Activated CD8-positive, alpha-beta memory T cell treated with anti-CD3 and anti-CD28 coated beads for 48 hours (primary cell): ENCODE measurements at regions not wholly inside any gene's neighbourhood (a gene's known extent, or its start where the extent isn't known, plus 50 kb on each side); places are given as distances from the start of the nearest gene placed in this dataset.
"Not testable (repeated sequence)": the region's sequence is repeated elsewhere in the genome, so short reads cannot be mapped to it uniquely, and the experiment has no call there.

Experiments used
- DNase-seq, 3 experiments: peaks; one replicate each; pipeline ENCODE4 v3.0.0-alpha.2; 2020; ENCODE audit warnings: low read depth in 2 of 3, low spot score in 2 of 3

DNA sequence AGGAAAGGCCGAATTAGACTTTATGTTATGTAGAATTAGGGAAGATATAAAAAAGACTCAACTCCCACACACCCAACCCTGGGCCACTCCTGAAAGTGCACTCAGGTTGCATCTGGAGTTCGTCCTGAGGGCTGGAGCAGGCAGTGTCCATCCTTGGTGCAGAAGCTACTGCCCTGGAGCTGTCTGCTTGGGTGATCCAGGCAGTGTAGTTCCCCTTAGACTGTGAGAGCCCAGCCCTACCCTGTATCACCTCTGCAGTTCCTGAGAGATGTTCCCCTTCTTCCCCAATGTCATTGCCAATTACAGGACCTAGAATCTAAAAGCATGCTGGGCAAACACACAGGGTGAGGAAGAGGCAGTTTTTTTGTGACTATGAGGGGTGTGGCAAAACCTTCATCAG is 368.3 kb upstream of the ST8SIA4 start:
- DNase-seq: no peak

DNA sequence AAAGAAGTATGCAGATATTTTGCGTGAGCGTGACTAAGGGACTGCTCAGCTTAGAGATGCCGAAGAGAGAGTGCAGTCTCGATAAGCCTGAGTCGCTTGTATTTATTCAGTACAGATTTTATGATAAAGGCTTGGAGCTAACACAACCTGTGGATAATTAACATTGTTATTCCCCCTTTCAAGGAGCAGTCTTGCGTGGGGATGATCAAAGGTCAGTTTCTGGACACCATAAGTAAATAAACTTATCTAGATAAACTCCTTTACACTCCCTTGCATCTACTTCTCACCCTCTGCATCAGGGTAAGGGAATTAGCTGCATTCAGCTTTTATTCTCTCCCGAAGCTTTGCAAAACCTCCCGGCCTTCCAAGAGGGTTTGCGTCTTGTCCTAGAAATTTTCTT is 357.8 kb upstream of the ST8SIA4 start:
- no peak for DNase-seq

DNA sequence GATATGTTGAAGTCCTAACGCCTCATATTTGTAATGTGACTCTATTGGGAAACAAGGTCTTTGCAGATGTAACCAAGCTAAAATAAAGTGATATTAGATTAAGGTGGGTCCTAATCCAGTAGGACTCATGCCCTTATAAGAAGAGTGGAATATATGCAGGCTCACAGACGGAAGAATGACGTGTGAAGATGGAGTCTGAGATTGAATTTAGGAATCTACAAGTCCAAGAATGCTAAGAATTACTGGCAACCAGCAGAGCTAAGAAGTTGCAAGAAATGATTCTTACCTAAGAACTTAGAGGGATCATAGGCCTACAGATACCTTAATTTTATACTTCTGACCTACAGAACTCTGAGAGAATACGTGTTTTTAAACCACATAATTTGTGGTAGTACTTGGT is 350.0 kb upstream of the ST8SIA4 start:
- DNase-seq: no peak

DNA sequence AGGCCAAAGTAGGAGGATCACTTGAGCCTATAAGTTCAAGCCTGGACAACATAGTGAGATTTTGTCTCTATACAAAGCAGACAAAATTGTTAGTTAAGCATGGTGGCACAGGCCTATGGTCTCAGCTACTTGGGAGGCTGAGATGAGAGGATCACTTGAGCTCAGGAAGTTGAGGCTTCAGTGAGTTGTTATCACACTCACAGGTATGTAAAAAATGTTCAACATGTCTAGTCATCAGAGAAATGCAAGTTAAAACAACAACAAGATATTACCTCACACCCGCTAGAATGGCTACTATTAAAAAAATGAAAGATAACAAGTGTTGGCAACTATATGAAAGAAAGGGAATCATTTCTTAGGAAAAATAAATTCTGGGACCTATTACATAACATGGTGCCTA is 341.5 kb upstream of the ST8SIA4 start:
- DNase-seq: no peak

DNA sequence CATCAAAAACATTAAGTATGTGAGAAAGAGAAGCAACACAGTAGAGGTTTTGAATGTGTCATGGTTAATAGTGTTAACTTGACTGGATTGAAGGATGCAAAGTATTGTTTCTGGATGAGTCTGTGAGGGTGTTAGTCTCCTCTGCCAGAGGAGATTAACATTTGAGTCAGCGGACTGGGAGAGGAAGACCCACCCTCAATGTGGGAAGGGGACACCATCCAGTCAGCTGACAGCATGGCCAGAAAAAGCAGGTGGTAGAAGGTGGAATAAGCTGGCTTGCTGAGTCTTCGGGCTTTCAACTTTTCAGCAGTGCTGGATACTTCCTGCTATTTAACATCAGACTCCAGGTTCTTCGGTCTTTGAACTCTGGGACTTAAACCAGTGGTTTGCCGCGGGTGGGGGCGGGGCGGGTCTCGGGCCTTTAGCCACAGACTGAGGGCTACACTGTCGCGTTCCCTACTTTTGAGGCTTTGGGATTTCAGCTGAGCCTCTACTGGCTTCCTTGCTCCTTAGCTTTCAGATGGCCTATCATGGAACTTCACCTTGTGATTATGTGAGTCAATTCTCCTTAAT is 309.9 kb upstream of the ST8SIA4 start:
- no peak for DNase-seq

DNA sequence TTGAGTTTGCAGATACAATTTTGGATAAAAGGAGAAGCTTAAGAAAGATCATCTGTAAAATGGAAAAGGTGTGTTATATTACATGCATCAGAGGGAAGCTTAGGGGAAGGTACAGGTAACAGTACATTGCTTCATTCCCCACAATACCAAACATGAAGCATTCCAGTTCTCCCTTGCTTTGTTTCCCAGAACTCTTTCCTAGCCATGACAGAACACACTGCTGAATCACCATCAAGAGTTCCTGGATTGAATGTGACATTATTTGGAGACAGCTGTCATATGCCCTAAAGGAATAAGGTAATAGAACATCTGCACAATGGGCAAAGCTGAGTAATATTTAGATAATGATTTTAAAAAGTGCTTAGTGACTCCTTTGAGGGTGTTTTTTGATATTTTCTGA is 303.5 kb upstream of the ST8SIA4 start:
- no peak for DNase-seq

DNA sequence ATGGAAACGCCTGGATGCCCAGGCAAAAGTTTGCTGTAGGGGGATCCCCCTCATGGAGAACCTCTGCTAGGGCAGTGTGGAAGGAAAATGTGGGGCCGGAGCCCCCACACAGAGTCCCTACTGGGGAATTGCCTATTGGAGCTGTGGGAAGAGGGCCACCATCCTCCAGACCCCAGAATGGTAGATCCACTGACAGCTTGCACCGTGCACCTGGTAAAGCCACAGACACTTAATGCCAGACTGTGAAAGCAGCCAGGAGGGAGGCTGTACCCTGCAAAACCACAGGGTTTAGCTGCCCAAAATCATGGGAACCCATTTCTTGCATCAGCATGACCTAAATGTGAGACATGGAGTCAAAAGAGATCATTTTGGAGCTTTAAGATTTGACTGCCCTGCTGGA is 302.0 kb upstream of the ST8SIA4 start:
- DNase-seq: not testable (repeated sequence)

DNA sequence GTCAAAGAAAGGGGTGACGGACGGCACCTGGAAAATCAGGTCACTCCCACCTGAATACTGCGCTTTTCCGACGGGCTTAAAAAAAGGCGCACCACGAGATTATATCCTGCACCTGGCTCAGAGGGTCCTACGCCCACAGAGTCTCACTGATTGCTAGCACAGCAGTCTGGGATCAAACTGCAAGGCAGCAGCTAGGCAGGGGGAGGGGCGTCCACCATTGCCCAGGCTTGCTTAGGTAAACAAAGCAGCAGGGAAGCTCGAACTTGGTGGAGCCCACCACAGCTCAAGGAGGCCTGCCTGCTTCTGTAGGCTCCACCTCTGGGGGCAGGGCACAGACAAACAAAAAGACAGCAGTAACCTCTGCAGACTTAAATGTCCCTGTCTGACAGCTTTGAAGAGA is 277.3 kb upstream of the ST8SIA4 start:
- not testable (repeated sequence) for DNase-seq

DNA sequence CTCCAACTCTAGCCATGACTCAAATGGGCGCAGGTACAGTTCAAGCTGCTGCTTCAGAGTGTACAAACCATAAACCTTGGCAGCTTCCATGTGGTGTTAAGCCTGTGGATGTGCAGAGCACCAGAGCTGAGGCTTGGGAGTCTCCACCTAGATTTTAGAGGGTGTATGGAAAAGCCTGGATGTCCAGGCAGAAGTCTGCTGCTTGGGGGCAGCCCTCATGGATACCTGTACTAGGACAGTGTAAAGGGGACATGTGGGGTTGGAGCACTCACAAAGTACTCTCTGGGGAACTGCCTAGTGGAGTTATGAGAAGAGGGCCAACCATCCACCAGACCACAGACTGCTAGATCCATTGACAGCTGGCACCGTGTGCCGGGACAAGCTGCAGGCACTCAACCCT is 273.5 kb upstream of the ST8SIA4 start:
- DNase-seq: no peak

DNA sequence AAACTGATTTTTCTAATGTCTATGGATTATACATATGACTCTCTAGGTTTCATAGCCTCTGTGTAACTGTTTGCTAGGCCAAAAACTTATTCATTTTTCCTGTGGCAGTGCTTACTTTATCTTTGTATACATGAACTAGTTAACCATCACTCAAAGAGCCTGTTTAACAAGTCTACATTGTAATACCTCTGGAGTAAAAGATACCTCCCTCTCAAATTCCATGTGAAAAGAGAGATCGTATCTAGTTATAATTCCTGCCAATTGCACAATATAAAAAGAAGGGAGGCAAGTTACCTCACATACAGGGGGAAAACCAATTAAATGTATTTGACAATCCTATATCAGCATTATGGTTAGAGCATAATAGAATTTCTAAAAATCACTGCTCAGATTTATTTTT is 271.9 kb upstream of the ST8SIA4 start:
- no peak for DNase-seq

DNA sequence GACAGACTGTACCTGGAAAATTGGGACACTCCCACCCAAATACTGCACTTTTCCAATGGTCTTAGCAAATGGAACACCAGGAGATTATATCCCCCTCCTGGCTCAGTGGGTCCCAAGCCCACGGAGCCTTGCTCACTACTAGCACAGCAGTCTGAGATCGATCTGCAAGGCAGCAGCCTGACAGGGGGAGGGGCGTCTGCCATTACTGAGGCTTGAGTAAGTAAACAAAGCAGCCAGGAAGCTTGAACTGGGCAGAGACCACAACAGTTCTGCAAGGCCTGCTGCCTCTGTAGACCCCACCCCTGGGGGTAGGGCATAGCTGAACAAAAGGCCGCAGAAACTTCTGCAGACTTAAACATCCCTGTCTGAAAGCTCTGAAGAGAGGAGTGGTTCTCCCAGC is 260.0 kb upstream of the ST8SIA4 start:
- DNase-seq: no peak

DNA sequence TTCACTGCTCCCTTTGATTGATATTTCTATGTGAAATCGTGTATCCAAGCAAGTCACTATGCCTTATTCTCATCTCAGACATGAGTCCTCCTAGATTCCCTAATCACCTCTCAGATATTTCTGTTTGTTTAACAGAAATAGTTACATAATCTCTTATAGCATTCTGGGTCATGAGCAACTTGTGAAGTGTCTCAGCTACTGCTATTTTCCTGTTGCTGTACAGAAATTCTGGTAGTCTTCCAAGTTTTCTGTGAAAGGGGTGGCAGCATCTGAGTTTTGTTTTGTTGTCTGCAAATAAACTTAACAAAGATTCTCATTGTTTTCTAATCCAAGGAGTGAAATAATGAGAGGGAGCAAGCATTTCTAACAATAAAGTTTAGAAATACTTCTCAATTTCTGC is 256.9 kb upstream of the ST8SIA4 start:
- no peak for DNase-seq

DNA sequence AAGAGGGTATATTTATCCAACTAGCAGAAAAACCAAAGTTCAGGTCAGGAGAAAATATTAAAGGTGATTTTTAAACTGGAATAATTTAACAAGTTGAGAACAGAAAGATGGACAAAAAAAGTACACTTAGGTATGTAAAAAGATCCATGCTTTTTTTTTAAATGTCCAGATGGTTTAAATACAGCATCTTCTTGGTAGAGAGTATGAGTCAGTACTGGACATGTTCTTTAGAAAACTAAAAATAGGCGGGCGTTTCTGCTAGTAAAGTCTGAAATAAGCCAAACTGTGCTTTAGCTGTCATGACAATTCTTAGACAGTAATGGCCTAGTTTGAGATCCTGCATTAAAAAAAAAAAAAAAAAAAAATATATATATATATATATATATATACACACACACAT is 255.9 kb upstream of the ST8SIA4 start:
- DNase-seq: no peak

DNA sequence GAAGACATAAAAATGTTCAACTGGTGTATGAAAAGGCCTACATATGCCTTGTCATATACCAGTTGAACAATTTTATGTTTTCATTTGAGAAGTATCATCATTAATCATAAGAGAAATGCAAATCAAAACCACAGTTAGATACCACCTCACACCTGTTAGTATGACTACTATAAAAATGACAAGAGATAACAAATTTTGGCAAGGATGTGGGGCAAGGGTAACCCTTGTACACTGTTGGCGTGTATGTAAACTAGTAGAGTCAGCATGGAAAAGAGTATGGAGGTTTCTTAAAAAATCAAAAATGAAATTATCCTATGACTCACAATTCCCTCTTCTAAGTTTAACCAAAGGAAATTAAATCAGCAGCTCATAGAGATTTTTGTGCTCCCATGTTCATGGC is 250.4 kb upstream of the ST8SIA4 start:
- no peak for DNase-seq

DNA sequence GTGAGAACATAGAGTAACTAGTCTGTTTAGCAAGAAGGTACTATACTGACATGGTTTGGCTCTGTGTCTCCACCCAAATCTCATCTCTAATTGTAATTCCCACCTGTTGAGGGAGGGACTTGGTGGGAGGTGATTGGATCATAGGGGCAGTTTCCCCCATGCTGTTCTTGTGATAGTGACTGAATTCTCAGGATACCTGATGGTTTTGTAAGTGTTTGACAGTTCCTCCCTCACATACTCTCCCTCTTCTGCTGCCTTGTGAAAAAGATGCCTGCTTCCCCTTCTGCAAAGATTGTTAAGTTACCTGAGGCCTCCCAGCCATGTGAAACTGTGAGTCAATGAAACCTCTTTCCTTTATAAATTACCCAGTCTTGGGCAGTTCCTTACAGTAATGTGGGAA is 240.4 kb upstream of the ST8SIA4 start:
- no peak for DNase-seq

DNA sequence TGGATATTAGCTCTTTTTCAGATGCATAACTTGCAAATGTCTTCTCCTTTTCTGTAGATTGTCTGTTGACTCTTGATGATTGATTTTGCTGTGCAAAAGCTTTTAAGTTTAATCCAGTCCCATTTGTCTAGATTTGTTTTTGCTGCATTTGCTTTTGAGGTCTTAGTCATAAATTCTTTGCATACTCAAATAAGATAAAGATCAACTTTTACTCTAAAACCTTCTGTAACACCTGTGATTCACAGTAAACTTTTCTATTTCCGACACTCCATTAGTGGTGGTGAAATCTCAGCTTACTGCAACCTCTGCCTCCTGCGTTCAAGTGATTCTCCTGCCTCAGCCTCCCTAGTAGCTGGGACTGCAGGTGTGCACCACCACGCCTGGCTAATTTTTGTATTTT is 239.0 kb upstream of the ST8SIA4 start:
- DNase-seq: no peak

DNA sequence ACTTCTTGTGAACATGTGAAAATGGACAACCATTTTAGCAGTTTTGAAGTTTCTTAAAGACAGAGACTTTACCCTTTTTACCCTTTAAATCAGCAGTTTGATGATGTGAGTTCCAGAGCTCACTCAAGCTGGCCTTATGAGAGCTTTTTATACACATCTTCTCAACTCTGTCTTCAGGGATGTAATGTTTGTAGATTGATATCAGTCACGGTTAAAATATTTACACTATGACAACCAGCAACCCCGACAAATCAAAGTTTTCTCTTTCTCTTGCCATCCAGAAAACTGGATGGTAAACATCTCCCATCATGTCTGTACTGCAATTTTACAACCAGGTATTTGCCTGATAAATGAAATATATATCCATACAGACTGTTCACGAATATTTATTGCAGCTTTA is 233.4 kb upstream of the ST8SIA4 start:
- DNase-seq: no peak

DNA sequence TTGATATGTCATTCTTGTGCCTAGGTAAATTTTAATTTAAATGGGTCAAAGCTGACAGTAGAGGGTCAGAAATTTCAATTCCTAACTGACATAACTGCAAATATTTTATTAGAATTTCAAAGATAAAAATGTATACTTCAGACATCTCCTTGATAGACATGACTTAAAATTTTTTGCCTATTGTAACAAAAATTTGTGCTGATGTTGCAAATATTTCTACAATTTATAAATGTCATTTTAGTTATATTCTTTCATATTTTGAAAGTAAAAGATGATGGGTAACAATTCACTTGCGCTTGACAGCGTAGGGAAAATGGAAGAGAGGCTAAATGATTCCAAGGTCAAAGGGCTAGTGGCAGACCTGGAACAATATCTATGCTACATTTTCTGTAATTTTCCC is 220.3 kb upstream of the ST8SIA4 start:
- DNase-seq: no peak

DNA sequence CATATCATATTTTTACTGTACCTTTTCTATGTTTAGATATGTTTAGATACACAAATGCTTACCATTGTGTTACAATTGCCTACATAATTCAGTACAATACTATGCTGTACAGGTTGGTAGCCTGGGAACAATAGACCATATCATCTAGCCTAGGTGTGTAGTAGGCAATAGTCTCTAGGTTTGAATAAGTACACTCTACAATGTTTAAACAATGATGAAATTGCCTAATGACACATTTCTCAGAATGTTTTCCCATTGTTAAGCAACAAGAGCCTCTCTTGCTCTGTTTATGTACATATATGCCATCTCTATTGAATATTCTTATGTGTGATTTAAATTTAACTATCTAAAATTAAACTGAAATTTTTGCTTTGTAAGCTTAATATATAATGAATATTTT is 209.6 kb upstream of the ST8SIA4 start:
- no peak for DNase-seq

DNA sequence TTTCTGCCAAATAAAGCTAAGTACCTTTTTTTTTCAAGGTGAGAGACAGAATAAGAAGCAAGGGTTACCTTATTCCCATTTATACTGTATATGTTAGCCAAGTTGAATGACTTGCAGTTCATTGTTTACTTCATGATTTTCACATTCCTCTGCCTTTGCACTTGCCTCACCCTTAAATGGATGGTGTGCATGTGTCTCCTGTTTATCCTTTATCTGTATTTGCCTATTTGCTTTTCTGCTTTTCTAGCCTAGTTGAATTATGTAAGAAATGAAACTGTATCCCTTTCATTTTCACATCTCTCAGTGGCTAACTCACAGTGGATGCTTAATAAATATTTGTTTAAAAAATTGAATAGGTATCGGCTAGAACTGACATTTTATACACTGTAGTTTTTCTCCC is 200.8 kb upstream of the ST8SIA4 start:
- DNase-seq: no peak

DNA sequence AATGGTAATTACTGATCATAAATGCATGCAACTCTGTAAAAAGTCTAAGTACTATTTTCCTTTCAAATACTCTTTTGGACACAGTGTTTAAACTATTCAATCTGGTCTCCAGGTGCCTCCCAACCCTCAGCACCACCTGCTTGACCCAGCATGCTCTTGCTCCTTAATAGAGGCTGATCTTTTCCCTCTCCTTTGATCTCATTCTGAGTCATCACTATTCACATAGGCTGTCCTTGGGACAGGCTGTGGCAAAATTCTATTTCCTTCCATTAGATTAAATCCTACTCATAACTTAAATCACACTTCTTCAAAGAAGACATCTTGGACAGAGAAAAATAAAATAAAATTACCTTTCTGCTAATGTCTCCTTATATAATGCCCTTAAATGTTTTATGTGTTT is 199.4 kb upstream of the ST8SIA4 start:
- no peak for DNase-seq

DNA sequence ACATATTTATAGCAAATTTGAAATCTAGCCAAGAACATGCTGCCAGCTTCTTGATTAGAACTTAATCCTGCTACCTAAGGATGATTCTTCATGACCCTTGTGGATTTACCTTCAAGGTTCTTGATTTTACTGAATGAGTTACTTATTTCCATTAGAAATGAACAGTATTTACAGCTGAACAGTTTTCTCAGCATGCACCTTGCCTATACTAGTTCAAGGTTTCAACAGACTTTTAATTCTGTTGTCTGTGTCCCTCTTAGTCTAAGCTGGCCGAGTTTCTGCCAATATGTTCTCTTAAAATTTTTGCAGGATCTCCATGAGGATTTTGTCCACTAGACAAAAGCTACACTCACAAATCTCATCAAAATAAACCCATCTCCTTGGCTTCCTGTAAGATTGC is 188.8 kb upstream of the ST8SIA4 start:
- DNase-seq: no peak

DNA sequence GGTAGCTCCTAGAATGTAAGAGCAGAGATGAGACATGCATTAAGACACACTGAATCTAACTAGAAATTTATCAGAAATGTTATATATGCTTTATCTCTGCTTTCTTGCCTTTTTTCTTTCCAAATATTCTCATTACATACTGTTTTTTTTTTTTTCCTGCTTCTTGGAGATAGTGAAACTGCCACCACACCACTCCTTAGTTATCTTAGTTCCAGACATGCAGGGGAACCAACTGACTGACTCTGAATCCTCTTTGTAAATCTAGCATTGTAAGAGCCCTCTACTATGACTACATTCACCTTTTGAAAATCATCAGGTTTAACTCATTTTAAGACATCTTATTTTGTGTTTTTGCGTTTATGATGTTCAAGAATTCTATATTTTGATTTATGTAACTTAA is 181.3 kb upstream of the ST8SIA4 start:
- DNase-seq: no peak
